HFFc6 (cell line): ENCODE measurements at regions not wholly inside any gene's neighbourhood (a gene's known extent, or its start where the extent isn't known, plus 50 kb on each side); places are given as distances from the start of the nearest gene placed in this dataset.

ENCODE experiments used
- DNase-seq: peaks from one replicate; pipeline ENCODE4 v3.0.0-alpha.2; 2018
- H3K27ac Mint-ChIP-seq: 2 replicates; pipeline ENCODE4 v1.8.0; 2020; ENCODE audit warnings: mild to moderate bottlenecking, mixed read lengths
- H3K27me3 Mint-ChIP-seq: 2 replicates; pipeline ENCODE4 v1.8.0; 2021; ENCODE audit warnings: mild to moderate bottlenecking, moderate library complexity, mixed read lengths; ENCODE audit not compliant: insufficient read depth
- H3K36me3 Mint-ChIP-seq: 2 replicates; pipeline ENCODE4 v1.8.0; 2021; ENCODE audit warnings: low read depth, mixed read lengths
- H3K4me1 Mint-ChIP-seq: 2 replicates; pipeline ENCODE4 v1.8.0; 2020; ENCODE audit warnings: low read depth, mixed read lengths
- H3K4me3 Mint-ChIP-seq: 2 replicates; pipeline ENCODE4 v1.8.0; 2020; ENCODE audit warnings: mild to moderate bottlenecking, moderate library complexity, mixed read lengths
- H3K9me3 Mint-ChIP-seq: 2 replicates; pipeline ENCODE4 v1.8.0; 2020; ENCODE audit warnings: mild to moderate bottlenecking, mixed read lengths
- CTCF ChIP-seq: fragments of 200-600 bp; sonication (generic); IDR thresholded peaks from 2 replicates; pipeline ENCODE4 v1.5.0; 2021; ENCODE audit warnings: antibody characterized with exemption, mild to moderate bottlenecking

GRCh38 chr5:106882035-106882434, 788.7 kb downstream of the EFNA5 start:
- TF ChIP-seq CTCF: no peak
- Mint-ChIP-seq H3K27me3 (peaks cover 2% of the 10 kb centered on the region; the same call in 1 of the 2 replicates), H3K4me1 (no peaks in the 10 kb centered on the region), H3K9me3 (peaks cover 25% of the 10 kb centered on the region), H3K36me3 (no peaks in the 10 kb centered on the region), H3K27ac (no peak overlapping the region), H3K4me3 (no peak overlapping the region)
- no peak for DNase-seq

- H3K36me3 Mint-ChIP-seq: no peaks in the 10 kb centered on the region
- peaks cover 28% of the 10 kb centered on the region for H3K9me3 Mint-ChIP-seq
- no peak for TF ChIP-seq CTCF
- H3K27me3 Mint-ChIP-seq: peaks cover 2% of the 10 kb centered on the region; the same call in 1 of the 2 replicates
- no peak for DNase-seq
- H3K4me3 Mint-ChIP-seq: no peak overlapping the region
- H3K4me1 Mint-ChIP-seq: no peaks in the 10 kb centered on the region
- no peak overlapping the region for H3K27ac Mint-ChIP-seq
These were observed 790.1 kb downstream of the EFNA5 start for GRCh38 chr5:106880656-106881055.

- Mint-ChIP-seq H3K27ac (no peak overlapping the region), H3K4me1 (no peaks in the 10 kb centered on the region), H3K27me3 (peaks cover 2% of the 10 kb centered on the region; the same call in 1 of the 2 replicates), H3K4me3 (no peak overlapping the region), H3K9me3 (peaks cover 29% of the 10 kb centered on the region), H3K36me3 (no peaks in the 10 kb centered on the region)
- no peak for DNase-seq
- TF ChIP-seq CTCF: no peak
These were observed 792.9 kb downstream of the EFNA5 start for GRCh38 chr5:106877881-106878280.

GRCh38 chr5:106876665-106877194, 794.0 kb downstream of the EFNA5 start:
- no peak for DNase-seq
- H3K27ac Mint-ChIP-seq: no peak overlapping the region
- peaks cover 23% of the 10 kb centered on the region for H3K9me3 Mint-ChIP-seq
- H3K4me1 Mint-ChIP-seq: no peaks in the 10 kb centered on the region
- H3K4me3 Mint-ChIP-seq: no peak overlapping the region
- no peaks in the 10 kb centered on the region for H3K36me3 Mint-ChIP-seq
- H3K27me3 Mint-ChIP-seq: peaks cover 2% of the 10 kb centered on the region; the same call in 1 of the 2 replicates
- TF ChIP-seq CTCF: no peak

- H3K4me1 Mint-ChIP-seq: no peaks in the 10 kb centered on the region
- no peak overlapping the region for H3K27ac Mint-ChIP-seq
- DNase-seq: no peak
- TF ChIP-seq CTCF: no peak
- peaks cover 19% of the 10 kb centered on the region for H3K9me3 Mint-ChIP-seq
- no peak overlapping the region for H3K4me3 Mint-ChIP-seq
- no peaks in the 10 kb centered on the region for H3K36me3 Mint-ChIP-seq
- peaks cover 2% of the 10 kb centered on the region; the same call in 1 of the 2 replicates for H3K27me3 Mint-ChIP-seq
These were observed 794.5 kb downstream of the EFNA5 start for GRCh38 chr5:106876298-106876622.
